ENCODE measurements at regions not wholly inside any gene's neighbourhood (a gene's known extent, or its start where the extent isn't known, plus 50 kb on each side); places are given as distances from the start of the nearest gene placed in this dataset.

- intact Hi-C loops (cut with micrococcal nuclease): no loop called here
- POLR2A ChIA-PET: no interaction called here
- Histone ChIP-seq H2AFZ (ENCODE audit: insufficient read depth, low read depth, low read length, poor library complexity, severe bottlenecking) (no peak overlapping the region), H3K4me1 (ENCODE audit: control insufficient read depth in 2 of 2, insufficient read depth in 2 of 2, low read length in 2 of 2) (no peaks in the 10 kb centered on the region), H3K9me3 (ENCODE audit: control extremely low read depth in 1 of 3, control insufficient read depth in 2 of 3, insufficient read depth in 1 of 3, low read length in 2 of 3) (no peaks in the 10 kb centered on the region), H3K27me3 (replicated peaks in 1 of 4; ENCODE audit: control extremely low read depth in 1 of 4, control insufficient read depth in 3 of 4, insufficient read depth in 4 of 4, low read length in 3 of 4) (no peaks in the 10 kb centered on the region), H3K27ac (ENCODE audit: low read length in 2 of 2) (no peak overlapping the region), H3K4me2 (replicated peaks; ENCODE audit: low read depth, low read length, poor library complexity, severe bottlenecking) (no peak overlapping the region), H3K4me3 (ENCODE audit: control extremely low read depth in 1 of 5, extremely low read depth in 1 of 5, insufficient read depth in 1 of 5, low read depth in 2 of 5, low read length in 4 of 5) (no peak overlapping the region), H3K9ac (ENCODE audit: low read length) (no peak overlapping the region), H3K79me2 (ENCODE audit: control insufficient read depth, insufficient read depth, low read length) (no peaks in the 10 kb centered on the region), H3K36me3 (replicated peaks in 1 of 2; ENCODE audit: control extremely low read depth in 1 of 2, control insufficient read depth in 1 of 2, extremely low read depth in 1 of 2, insufficient read depth in 2 of 2, low read length in 1 of 2) (no peaks in the 10 kb centered on the region), H4K20me1 (ENCODE audit: control insufficient read depth, insufficient read depth, low read length, poor library complexity, severe bottlenecking) (no peaks in the 10 kb centered on the region)
- no peak for TF ChIP-seq EZH2 (IDR thresholded peaks at IDR 0.05; ENCODE audit: borderline replicate concordance, insufficient read depth, low read depth, low read length, poor library complexity, severe bottlenecking)
- TF ChIP-seq CTCF (IDR thresholded peaks at IDR 0.05): no peak
- no peak overlapping the region for H3K27ac Mint-ChIP-seq
- H3K4me3 Mint-ChIP-seq: no peak overlapping the region
- no CpG with 5 or more reads among the region's 2 CpGs for WGBS (ENCODE audit: insufficient coverage)
- no peaks in the 10 kb centered on the region for H3K4me1 Mint-ChIP-seq
- DNase-seq (no peak), ATAC-seq (ENCODE audit: low read depth) (no peak)
- CTCF ChIA-PET: no interaction called here
- no peaks in the 10 kb centered on the region for H3K9me3 Mint-ChIP-seq (ENCODE audit: insufficient read depth)
- H3K27me3 Mint-ChIP-seq: peaks cover 4% of the 10 kb centered on the region
Observed at GRCh38 chr7:115306586-115306985, 384.7 kb downstream of the MDFIC start.

- H3K79me2 ChIP-seq (ENCODE audit: control insufficient read depth, insufficient read depth, low read length): no peaks in the 10 kb centered on the region
- peaks cover 4% of the 10 kb centered on the region for H3K27me3 Mint-ChIP-seq
- H3K4me1 Mint-ChIP-seq: no peaks in the 10 kb centered on the region
- intact Hi-C loops (cut with micrococcal nuclease): no loop called here
- no peak overlapping the region for H3K4me2 ChIP-seq (replicated peaks; ENCODE audit: low read depth, low read length, poor library complexity, severe bottlenecking)
- H3K9me3 ChIP-seq (ENCODE audit: control extremely low read depth in 1 of 3, control insufficient read depth in 2 of 3, insufficient read depth in 1 of 3, low read length in 2 of 3): no peaks in the 10 kb centered on the region
- WGBS (ENCODE audit: insufficient coverage): no CpG with 5 or more reads among the region's 1 CpG
- H3K36me3 ChIP-seq (replicated peaks in 1 of 2; ENCODE audit: control extremely low read depth in 1 of 2, control insufficient read depth in 1 of 2, extremely low read depth in 1 of 2, insufficient read depth in 2 of 2, low read length in 1 of 2): no peaks in the 10 kb centered on the region
- H3K27me3 ChIP-seq (replicated peaks in 1 of 4; ENCODE audit: control extremely low read depth in 1 of 4, control insufficient read depth in 3 of 4, insufficient read depth in 4 of 4, low read length in 3 of 4): no peaks in the 10 kb centered on the region
- no peaks in the 10 kb centered on the region for H4K20me1 ChIP-seq (ENCODE audit: control insufficient read depth, insufficient read depth, low read length, poor library complexity, severe bottlenecking)
- no peaks in the 10 kb centered on the region for H3K9me3 Mint-ChIP-seq (ENCODE audit: insufficient read depth)
- no peak overlapping the region for H3K27ac Mint-ChIP-seq
- H3K4me3 Mint-ChIP-seq: no peak overlapping the region
- CTCF ChIA-PET: no interaction called here
- H3K4me3 ChIP-seq (ENCODE audit: control extremely low read depth in 1 of 5, extremely low read depth in 1 of 5, insufficient read depth in 1 of 5, low read depth in 2 of 5, low read length in 4 of 5): no peak overlapping the region
- H3K9ac ChIP-seq (ENCODE audit: low read length): no peak overlapping the region
- no peak for TF ChIP-seq EZH2 (IDR thresholded peaks at IDR 0.05; ENCODE audit: borderline replicate concordance, insufficient read depth, low read depth, low read length, poor library complexity, severe bottlenecking)
- TF ChIP-seq CTCF (IDR thresholded peaks at IDR 0.05): no peak
- no peaks in the 10 kb centered on the region for H3K4me1 ChIP-seq (ENCODE audit: control insufficient read depth in 2 of 2, insufficient read depth in 2 of 2, low read length in 2 of 2)
- POLR2A ChIA-PET: no interaction called here
- DNase-seq: no peak
- no peak overlapping the region for H2AFZ ChIP-seq (ENCODE audit: insufficient read depth, low read depth, low read length, poor library complexity, severe bottlenecking)
- ATAC-seq (ENCODE audit: low read depth): no peak
- H3K27ac ChIP-seq (ENCODE audit: low read length in 2 of 2): no peak overlapping the region
Observed at GRCh38 chr7:115300231-115300870, 378.5 kb downstream of the MDFIC start.
